ENCODE measurements at regions not wholly inside any gene's neighbourhood (a gene's known extent, or its start where the extent isn't known, plus 50 kb on each side); places are given as distances from the start of the nearest gene placed in this dataset.

DNA sequence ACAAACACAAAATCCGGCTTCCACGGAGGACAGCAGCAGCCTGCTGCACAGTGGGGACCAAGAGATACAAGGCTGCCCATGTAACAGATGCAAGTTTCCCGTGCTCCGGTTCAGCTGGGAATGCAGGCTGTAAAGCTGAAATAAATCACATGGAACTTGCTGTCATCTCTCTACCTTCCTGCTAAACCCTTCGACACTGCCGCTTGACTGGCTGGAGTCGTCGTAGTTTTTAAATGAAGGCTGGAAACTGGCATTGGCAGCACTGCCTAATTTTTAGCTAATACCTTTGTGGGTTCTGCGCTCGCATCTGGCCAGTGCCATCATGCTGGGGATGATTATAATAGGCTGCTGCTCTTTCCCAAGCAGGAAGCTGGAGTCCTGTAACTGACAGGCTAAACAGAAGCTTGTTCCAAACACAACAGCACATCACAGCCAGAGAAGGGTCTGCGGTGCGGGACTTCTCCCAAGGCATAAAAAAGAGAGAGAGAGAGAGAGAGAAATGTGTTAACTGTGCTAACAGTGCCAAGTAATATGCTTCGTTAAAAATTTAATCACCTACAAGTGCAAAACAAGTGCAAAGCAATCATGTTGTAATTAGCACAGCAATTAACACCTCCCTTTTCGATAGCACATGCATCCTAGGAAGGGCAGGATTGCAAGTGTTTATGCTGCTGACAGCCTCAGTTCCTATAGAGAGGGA lies 146.1 kb downstream of the TFAP2A start:
- TF ChIP-seq, protein P1, sequence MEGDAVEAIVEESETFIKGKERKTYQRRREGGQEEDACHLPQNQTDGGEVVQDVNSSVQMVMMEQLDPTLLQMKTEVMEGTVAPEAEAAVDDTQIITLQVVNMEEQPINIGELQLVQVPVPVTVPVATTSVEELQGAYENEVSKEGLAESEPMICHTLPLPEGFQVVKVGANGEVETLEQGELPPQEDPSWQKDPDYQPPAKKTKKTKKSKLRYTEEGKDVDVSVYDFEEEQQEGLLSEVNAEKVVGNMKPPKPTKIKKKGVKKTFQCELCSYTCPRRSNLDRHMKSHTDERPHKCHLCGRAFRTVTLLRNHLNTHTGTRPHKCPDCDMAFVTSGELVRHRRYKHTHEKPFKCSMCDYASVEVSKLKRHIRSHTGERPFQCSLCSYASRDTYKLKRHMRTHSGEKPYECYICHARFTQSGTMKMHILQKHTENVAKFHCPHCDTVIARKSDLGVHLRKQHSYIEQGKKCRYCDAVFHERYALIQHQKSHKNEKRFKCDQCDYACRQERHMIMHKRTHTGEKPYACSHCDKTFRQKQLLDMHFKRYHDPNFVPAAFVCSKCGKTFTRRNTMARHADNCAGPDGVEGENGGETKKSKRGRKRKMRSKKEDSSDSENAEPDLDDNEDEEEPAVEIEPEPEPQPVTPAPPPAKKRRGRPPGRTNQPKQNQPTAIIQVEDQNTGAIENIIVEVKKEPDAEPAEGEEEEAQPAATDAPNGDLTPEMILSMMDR (conservative IDR thresholded peaks at IDR 0.05; ENCODE audit: control insufficient read depth, insufficient read depth, low read depth, low read length), result no peak
- no peak for DNase-seq (ENCODE audit: low read depth)
- no peak overlapping the region for H3K4me3 ChIP-seq (ENCODE audit: control insufficient read depth, low read depth, low read length)

DNA sequence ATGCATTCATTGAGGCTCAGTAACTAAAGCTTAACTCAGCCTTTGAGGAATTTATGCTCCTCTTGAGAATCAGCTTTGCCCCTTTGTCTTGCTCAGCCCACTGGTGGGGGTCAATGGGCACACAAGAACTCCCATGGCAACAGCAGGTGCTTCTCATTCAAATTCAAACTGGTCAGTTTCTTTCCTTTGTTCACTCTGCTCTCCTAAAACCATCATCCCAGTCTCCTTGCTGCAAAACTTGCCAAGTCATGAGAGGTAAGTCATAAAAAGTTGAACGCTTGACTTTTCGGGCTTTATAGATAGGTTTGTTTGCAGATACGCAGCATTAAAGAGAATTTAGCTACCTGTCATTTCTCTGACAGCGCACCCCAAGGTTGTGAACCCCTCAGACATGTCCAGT lies 146.8 kb downstream of the TFAP2A start:
- H3K4me3 ChIP-seq (ENCODE audit: control insufficient read depth, low read depth, low read length), result no peak overlapping the region
- TF ChIP-seq, protein P1 (conservative IDR thresholded peaks at IDR 0.05; ENCODE audit: control insufficient read depth, insufficient read depth, low read depth, low read length), result no peak

DNA sequence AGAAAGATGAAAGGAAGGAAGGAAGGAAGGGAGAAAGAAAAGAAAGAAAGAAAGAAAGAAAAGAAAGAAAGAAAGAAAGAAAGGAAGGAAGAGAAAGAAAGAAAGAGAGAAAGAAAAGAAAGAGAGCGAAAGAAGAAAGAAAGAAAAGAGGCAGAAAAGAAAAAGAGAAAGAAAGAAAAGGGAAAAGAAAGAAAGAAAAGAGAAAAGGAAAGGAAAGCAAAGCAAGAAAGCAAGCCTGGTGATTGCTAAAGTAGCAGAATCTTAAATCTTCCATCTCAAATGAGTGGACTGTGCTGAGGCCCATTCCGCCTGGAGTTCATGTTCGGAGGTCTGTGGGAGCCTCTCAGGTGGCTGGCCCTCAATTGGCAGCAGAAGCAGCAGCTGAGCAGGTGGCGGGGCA lies 148.4 kb downstream of the TFAP2A start:
- DNase-seq (ENCODE audit: low read depth), result no peak
- TF ChIP-seq, protein P1 (conservative IDR thresholded peaks at IDR 0.05; ENCODE audit: control insufficient read depth, insufficient read depth, low read depth, low read length), result no peak
- no peak overlapping the region for H3K4me3 ChIP-seq (ENCODE audit: control insufficient read depth, low read depth, low read length)

More for the DNA sequence above, 146.8 kb downstream of the TFAP2A start:
- no peak for DNase-seq (ENCODE audit: low read depth)

DNA sequence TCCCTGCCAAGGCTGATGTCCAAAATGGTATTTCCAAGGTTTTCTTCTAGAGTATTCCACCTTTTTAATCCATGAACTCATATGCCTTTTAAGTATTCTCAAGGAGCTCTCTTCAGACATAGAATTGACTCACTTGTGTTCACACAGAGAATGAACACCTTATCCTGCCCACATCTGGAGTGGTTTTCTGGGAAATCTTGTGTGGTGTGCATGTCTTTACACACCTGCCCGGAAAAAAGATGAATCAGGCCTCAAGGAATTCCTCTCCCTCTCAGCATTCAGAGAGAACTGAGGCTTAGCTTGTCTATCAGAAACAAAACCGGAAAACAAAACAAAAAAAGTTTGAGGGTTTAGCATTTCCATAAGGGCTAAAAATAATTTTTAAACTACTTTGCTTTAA lies 148.8 kb downstream of the TFAP2A start:
- DNase-seq (ENCODE audit: low read depth), result no peak
- H3K4me3 ChIP-seq (ENCODE audit: control insufficient read depth, low read depth, low read length), result no peak overlapping the region
- TF ChIP-seq, protein P1 (conservative IDR thresholded peaks at IDR 0.05; ENCODE audit: control insufficient read depth, insufficient read depth, low read depth, low read length), result no peak

DNA sequence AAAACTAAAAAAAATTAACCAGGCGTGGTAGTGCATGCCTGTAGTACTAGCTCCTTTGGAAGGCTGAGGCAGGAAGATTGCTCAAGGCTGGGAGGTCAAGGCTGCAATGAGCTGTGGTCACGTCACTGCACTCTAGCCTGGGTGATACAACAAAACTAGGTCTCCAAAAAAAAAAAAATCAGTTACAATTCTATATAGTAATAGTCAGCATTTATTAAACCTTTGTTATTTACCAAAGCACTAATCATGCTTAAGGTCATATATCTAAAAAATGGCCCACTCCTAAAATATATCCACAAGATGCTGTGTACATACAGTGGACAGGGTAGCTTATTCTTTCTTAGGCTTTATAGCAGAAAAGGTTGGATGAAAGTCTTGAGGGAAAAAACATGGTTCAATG lies 152.4 kb downstream of the TFAP2A start:
- no peak for DNase-seq (ENCODE audit: low read depth)
- TF ChIP-seq, protein P1 (conservative IDR thresholded peaks at IDR 0.05; ENCODE audit: control insufficient read depth, insufficient read depth, low read depth, low read length), result no peak
- no peak overlapping the region for H3K4me3 ChIP-seq (ENCODE audit: control insufficient read depth, low read depth, low read length)

DNA sequence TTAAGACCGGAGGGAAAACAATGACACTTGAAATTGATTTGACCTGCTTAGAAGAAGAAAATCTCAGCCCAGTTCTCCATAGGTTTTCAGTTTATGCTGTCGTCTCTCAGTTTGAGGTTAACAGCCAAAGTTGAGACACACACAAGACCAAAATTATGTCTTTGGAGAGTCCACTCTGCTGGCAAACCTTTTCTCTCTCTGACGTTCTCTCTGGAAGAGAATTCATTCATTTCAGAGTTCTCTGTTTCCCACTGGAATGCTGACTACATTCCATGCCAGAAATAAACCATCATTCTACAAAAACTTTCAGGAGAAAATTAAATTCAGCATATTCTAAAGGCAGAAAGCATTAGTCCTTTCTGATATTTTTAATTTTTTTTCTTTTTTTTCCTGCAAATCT lies 155.2 kb downstream of the TFAP2A start:
- H3K4me3 ChIP-seq (ENCODE audit: control insufficient read depth, low read depth, low read length), result no peak overlapping the region
- TF ChIP-seq, protein P1 (conservative IDR thresholded peaks at IDR 0.05; ENCODE audit: control insufficient read depth, insufficient read depth, low read depth, low read length), result no peak
- DNase-seq (ENCODE audit: low read depth), result no peak
